IMR-90 (cell line): ENCODE measurements at regions not wholly inside any gene's neighbourhood (a gene's known extent, or its start where the extent isn't known, plus 50 kb on each side); places are given as distances from the start of the nearest gene placed in this dataset.

Source experiments
- ATAC-seq: fragments of 200-7000 bp; cut with Tn5 transposase; 2 replicates; pipeline ENCODE4 v1.9.1; 2020; ENCODE audit warnings: low read depth, mild to moderate bottlenecking, moderate library complexity
- BruUV-seq: library from RNA; stranded (reverse); fragments of 400-500 nt; replicated peaks from 2 replicates; lab custom pipeline; 2021; lab: Mats Ljungman, UMichigan
- CTCF ChIA-PET: fragments of 300-600 bp; formaldehyde crosslinking; extraction: SDS; loops from one replicate; lab custom pipeline; 2021; ENCODE audit warnings: antibody characterized with exemption; lab: Yijun Ruan, JAX
- POLR2A ChIA-PET: fragments of 300-600 bp; sonication (Branson Sonifier 250); formaldehyde crosslinking; loops from one replicate; lab custom pipeline; 2022; ENCODE audit warnings: antibody characterized with exemption; ENCODE audit not compliant: unreplicated experiment; lab: Charles Lee
- DNase-seq: peaks from one replicate; pipeline ENCODE4 v3.0.0; 2013
- H2AFZ ChIP-seq: replicated peaks from 2 replicates; pipeline ENCODE3; 2013; ENCODE audit warnings: low read length, mild to moderate bottlenecking; ENCODE audit not compliant: poor library complexity
- H2AK5ac ChIP-seq: 2 replicates; pipeline ENCODE4 v1.6.1; 2013; ENCODE audit warnings: low read depth, low read length, inconsistent platforms
- H2AK9ac ChIP-seq: replicated peaks from 2 replicates; pipeline ENCODE3; 2013; ENCODE audit warnings: mild to moderate bottlenecking, low read depth, low read length, moderate library complexity; ENCODE audit not compliant: poor library complexity
- H2BK120ac ChIP-seq: 2 replicates; pipeline ENCODE4 v1.6.1; 2013; ENCODE audit warnings: low read depth, low read length, inconsistent platforms
- H2BK15ac ChIP-seq: 3 replicates; pipeline ENCODE4 v1.6.1; 2013; ENCODE audit warnings: low read depth, low read length, inconsistent platforms
- H2BK20ac ChIP-seq: 2 replicates; pipeline ENCODE4 v1.6.1; 2013; ENCODE audit warnings: low read depth, mild to moderate bottlenecking, inconsistent platforms, low read length, moderate library complexity
- H2BK5ac ChIP-seq: 2 replicates; pipeline ENCODE4 v1.6.1; 2013; ENCODE audit warnings: mild to moderate bottlenecking, low read depth, low read length, inconsistent platforms; ENCODE audit not compliant: poor library complexity, severe bottlenecking
- H3K14ac ChIP-seq: replicated peaks from 2 replicates; pipeline ENCODE4 v1.6.1; 2013; ENCODE audit warnings: low read depth, low read length, inconsistent platforms
- H3K18ac ChIP-seq: 2 replicates; pipeline ENCODE4 v1.6.1; 2013; ENCODE audit warnings: low read depth, low read length, control low read depth
- H3K23ac ChIP-seq: 2 replicates; pipeline ENCODE4 v1.6.1; 2013; ENCODE audit warnings: low read depth, low read length, inconsistent platforms
- H3K27ac ChIP-seq: 2 replicates; pipeline ENCODE4 v1.5.1; 2013; ENCODE audit warnings: mild to moderate bottlenecking, control low read depth, low read length; ENCODE audit not compliant: insufficient read depth
- H3K27me3 ChIP-seq: 2 replicates; pipeline ENCODE4 v1.6.1; 2013; ENCODE audit warnings: low read length; ENCODE audit not compliant: control insufficient read depth, insufficient read depth
- H3K36me3 ChIP-seq: 2 replicates; pipeline ENCODE4 v1.6.1; 2013; ENCODE audit warnings: low read length, mixed read lengths; ENCODE audit not compliant: control insufficient read depth, insufficient read depth
- H3K4ac ChIP-seq: 2 replicates; pipeline ENCODE4 v1.6.1; 2013; ENCODE audit warnings: low read depth, low read length, inconsistent platforms
- H3K4me1 ChIP-seq: 2 replicates; pipeline ENCODE4 v1.6.1; 2013; ENCODE audit warnings: low read length, mixed read lengths; ENCODE audit not compliant: control insufficient read depth, insufficient read depth
- H3K4me2 ChIP-seq: 2 replicates; pipeline ENCODE4 v1.6.1; 2013; ENCODE audit warnings: low read depth, mild to moderate bottlenecking, control low read depth, low read length, moderate library complexity
- H3K4me3 ChIP-seq: 2 replicates; pipeline ENCODE4 v1.5.1; 2013; ENCODE audit warnings: low read depth, mild to moderate bottlenecking, control low read depth, low read length, moderate library complexity; ENCODE audit not compliant: insufficient read depth
- H3K56ac ChIP-seq: 2 replicates; pipeline ENCODE4 v1.6.1; 2013; ENCODE audit warnings: low read length, inconsistent platforms; ENCODE audit not compliant: insufficient read depth; ENCODE audit errors: extremely low read depth
- H3K79me1 ChIP-seq, 2 experiments: 2 replicates each; pipeline ENCODE4 v1.6.1; 2013; ENCODE audit warnings: low read length in 2 of 2, inconsistent platforms in 1 of 2, low read depth in 1 of 2
- H3K9ac ChIP-seq: 2 replicates; pipeline ENCODE4 v1.6.1; 2013; ENCODE audit warnings: low read depth, low read length, control low read depth
- H3K9me1 ChIP-seq: 2 replicates; pipeline ENCODE4 v1.6.1; 2013; ENCODE audit warnings: low read length, inconsistent platforms; ENCODE audit not compliant: insufficient read depth
- H3K9me3 ChIP-seq: 2 replicates; pipeline ENCODE4 v1.6.1; 2013; ENCODE audit warnings: low read length; ENCODE audit not compliant: control insufficient read depth, insufficient read depth
- H4K20me1 ChIP-seq: 2 replicates; pipeline ENCODE4 v1.6.1; 2013; ENCODE audit warnings: low read length, inconsistent platforms; ENCODE audit not compliant: insufficient read depth
- H4K5ac ChIP-seq: 2 replicates; pipeline ENCODE4 v1.6.1; 2013; ENCODE audit warnings: mild to moderate bottlenecking, low read depth, low read length, control low read depth
- H4K8ac ChIP-seq, 2 experiments: 2 replicates each; pipeline ENCODE4 v1.6.1; 2013; ENCODE audit warnings: low read depth in 2 of 2, low read length in 2 of 2, control low read depth in 1 of 2, inconsistent platforms in 1 of 2
- H4K91ac ChIP-seq: 2 replicates; pipeline ENCODE4 v1.6.1; 2013; ENCODE audit warnings: low read depth, low read length, inconsistent platforms; ENCODE audit not compliant: insufficient read depth
- BHLHE40 ChIP-seq: fragments of 150-350 bp; IDR thresholded peaks from 2 replicates; pipeline ENCODE4 v1.6.1; 2016; ENCODE audit warnings: mild to moderate bottlenecking, low read depth, low read length
- CEBPB ChIP-seq: IDR thresholded peaks from 2 replicates; pipeline ENCODE4 v1.6.1; 2012; ENCODE audit warnings: low read depth, low read length, improper control_type of control experiment
- CHD1 ChIP-seq: IDR thresholded peaks from 2 replicates; pipeline ENCODE4 v1.6.1; 2012; ENCODE audit warnings: low read depth, low read length, improper control_type of control experiment
- CTCF ChIP-seq: conservative IDR thresholded peaks from 2 replicates; pipeline ENCODE4 v1.5.1; 2012; ENCODE audit warnings: mild to moderate bottlenecking, low read depth, low read length, improper control_type of control experiment
- ELK1 ChIP-seq: fragments of 150-350 bp; IDR thresholded peaks from 2 replicates; pipeline ENCODE4 v1.6.1; 2016; ENCODE audit warnings: low read depth, mild to moderate bottlenecking, low read length, moderate library complexity, borderline replicate concordance
- FOS ChIP-seq: fragments of 150-350 bp; IDR thresholded peaks from 2 replicates; pipeline ENCODE4 v1.6.1; 2016; ENCODE audit warnings: low read depth, low read length
- MAFK ChIP-seq: IDR thresholded peaks from 2 replicates; pipeline ENCODE4 v1.6.1; 2012; ENCODE audit warnings: low read depth, low read length, improper control_type of control experiment
- MXI1 ChIP-seq: IDR thresholded peaks from 2 replicates; pipeline ENCODE4 v1.6.1; 2012; ENCODE audit warnings: low read depth, mild to moderate bottlenecking, low read length, moderate library complexity, borderline replicate concordance
- NFE2L2 ChIP-seq: fragments of 150-350 bp; IDR thresholded peaks from 2 replicates; pipeline ENCODE4 v1.6.1; 2016; ENCODE audit warnings: low read depth, mild to moderate bottlenecking, low read length
- POLR2A ChIP-seq: IDR thresholded peaks from 2 replicates; pipeline ENCODE4 v1.6.1; 2012; ENCODE audit warnings: mild to moderate bottlenecking, low read depth, low read length
- RAD21 ChIP-seq: IDR thresholded peaks from 2 replicates; pipeline ENCODE4 v1.6.1; 2012; ENCODE audit warnings: low read length, improper control_type of control experiment
- RCOR1 ChIP-seq: IDR thresholded peaks from 2 replicates; pipeline ENCODE4 v1.6.1; 2012; ENCODE audit warnings: mild to moderate bottlenecking, low read length, improper control_type of control experiment; ENCODE audit not compliant: insufficient replicate concordance
- RFX5 ChIP-seq: IDR thresholded peaks from 2 replicates; pipeline ENCODE4 v1.8.0; 2012; ENCODE audit warnings: low read depth, mild to moderate bottlenecking, low read length, moderate library complexity
- SMC3 ChIP-seq: fragments of 150-350 bp; IDR thresholded peaks from 2 replicates; pipeline ENCODE4 v1.6.1; 2016; ENCODE audit warnings: low read depth, mild to moderate bottlenecking, antibody characterized with exemption, low read length, moderate library complexity
- USF2 ChIP-seq: fragments of 150-350 bp; IDR thresholded peaks from 2 replicates; pipeline ENCODE4 v1.6.1; 2017; ENCODE audit warnings: mild to moderate bottlenecking, antibody characterized with exemption, low read length, low read depth
- WGBS, 2 experiments: methylation state at CpG; one replicate each; pipeline versions ENCODE4 v1.1.5 to v1.1.7; 2013; ENCODE audit warnings: missing lambda C conversion rate in 2 of 2; ENCODE audit not compliant: insufficient read length in 1 of 2; ENCODE audit errors: extremely low coverage in 2 of 2; 5-methylcytosine and 5-hydroxymethylcytosine counted together
- dilution Hi-C: fragments of 300-500 bp; cut with HindIII; formaldehyde crosslinking; loops from one replicate; pipeline ENCODE4 v1.14.3; 2018; ENCODE audit warnings: low sequenced_read_pairs; ENCODE audit not compliant: unreplicated experiment
- in situ Hi-C: fragments of 300-500 bp; cut with MboI; formaldehyde crosslinking; loops from 3 replicates; pipeline ENCODE4 v1.14.3; 2019; ENCODE audit warnings: low sequenced_read_pairs, inconsistent platforms, mixed read lengths
- intact Hi-C: fragments of 100-400 bp; cut with micrococcal nuclease; formaldehyde crosslinking; loops from 2 replicates; pipeline ENCODE4 v1.10.0; 2022

GRCh38 chr20:12511499-12511898 lies 497.3 kb upstream of the SPTLC3 start:
- Histone ChIP-seq H2AFZ (no peak overlapping the region), H4K20me1 (no peaks in the 10 kb centered on the region), H3K9ac (no peak overlapping the region), H3K14ac (no peak overlapping the region), H2BK5ac (no peak overlapping the region), H4K5ac (no peak overlapping the region), H3K4me2 (no peak overlapping the region), H3K27ac (no peak overlapping the region), H3K23ac (no peak overlapping the region), H2AK5ac (no peak overlapping the region), H2BK120ac (no peak overlapping the region), H3K27me3 (no peaks in the 10 kb centered on the region), H3K4ac (no peak overlapping the region), H3K9me1 (no peaks in the 10 kb centered on the region), H3K79me1 (no peaks in the 10 kb centered on the region), H3K4me1 (no peaks in the 10 kb centered on the region), H3K4me3 (no peak overlapping the region), H2BK20ac (no peak overlapping the region), H2BK15ac (no peak overlapping the region), H3K18ac (no peak overlapping the region), H3K9me3 (peaks cover 9% of the 10 kb centered on the region), H2AK9ac (no peak overlapping the region), H4K91ac (no peak overlapping the region), H4K8ac (no peak overlapping the region), H3K56ac (no peak overlapping the region), H3K36me3 (no peaks in the 10 kb centered on the region)
- 43% methylated on average over 1 of the region's 3 CpGs; no CpG with 5 or more reads in 1 of the 2 experiments for WGBS, 2 experiments
- DNase-seq = no peak
- no TSS peak for BruUV-seq
- intact Hi-C loops (no loop called here), dilution Hi-C loops (no loop called here), in situ Hi-C loops (no loop called here)
- POLR2A ChIA-PET = no interaction called here
- TF ChIP-seq FOS (no peak), NFE2L2 (no peak), RAD21 (no peak), BHLHE40 (no peak), CEBPB (no peak), MAFK (no peak), RFX5 (no peak), SMC3 (no peak), USF2 (no peak), CTCF (no peak), POLR2A (no peak), MXI1 (no peak), RCOR1 (no peak), CHD1 (no peak), ELK1 (no peak)
- CTCF ChIA-PET = no interaction called here
- no peak for ATAC-seq
